ENCODE measurements at regions not wholly inside any gene's neighbourhood (a gene's known extent, or its start where the extent isn't known, plus 50 kb on each side); places are given as distances from the start of the nearest gene placed in this dataset.

DNA sequence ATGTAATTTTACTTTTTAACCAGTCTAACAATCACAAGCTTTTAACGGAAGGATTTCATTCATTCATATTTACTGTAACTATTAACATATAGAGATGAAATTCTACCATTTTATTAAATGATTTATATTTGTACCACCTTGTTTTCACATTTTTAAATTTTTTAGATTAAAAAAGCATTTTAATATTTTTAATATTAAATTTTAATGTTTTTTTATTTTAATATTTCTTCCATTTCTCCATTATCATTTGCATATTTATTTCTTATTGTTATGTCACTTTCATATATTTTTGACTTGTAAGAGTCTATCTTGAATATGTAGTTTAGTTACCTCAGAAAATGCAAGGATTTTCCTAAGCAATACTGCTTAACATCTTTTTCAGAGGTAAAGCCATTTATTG lies 1034.0 kb upstream of the PTPRD start:
- no peak for DNase-seq
- no peak overlapping the region for H3K27ac ChIP-seq
- H3K36me3 ChIP-seq = no peaks in the 10 kb centered on the region
- TF ChIP-seq, protein P1, sequence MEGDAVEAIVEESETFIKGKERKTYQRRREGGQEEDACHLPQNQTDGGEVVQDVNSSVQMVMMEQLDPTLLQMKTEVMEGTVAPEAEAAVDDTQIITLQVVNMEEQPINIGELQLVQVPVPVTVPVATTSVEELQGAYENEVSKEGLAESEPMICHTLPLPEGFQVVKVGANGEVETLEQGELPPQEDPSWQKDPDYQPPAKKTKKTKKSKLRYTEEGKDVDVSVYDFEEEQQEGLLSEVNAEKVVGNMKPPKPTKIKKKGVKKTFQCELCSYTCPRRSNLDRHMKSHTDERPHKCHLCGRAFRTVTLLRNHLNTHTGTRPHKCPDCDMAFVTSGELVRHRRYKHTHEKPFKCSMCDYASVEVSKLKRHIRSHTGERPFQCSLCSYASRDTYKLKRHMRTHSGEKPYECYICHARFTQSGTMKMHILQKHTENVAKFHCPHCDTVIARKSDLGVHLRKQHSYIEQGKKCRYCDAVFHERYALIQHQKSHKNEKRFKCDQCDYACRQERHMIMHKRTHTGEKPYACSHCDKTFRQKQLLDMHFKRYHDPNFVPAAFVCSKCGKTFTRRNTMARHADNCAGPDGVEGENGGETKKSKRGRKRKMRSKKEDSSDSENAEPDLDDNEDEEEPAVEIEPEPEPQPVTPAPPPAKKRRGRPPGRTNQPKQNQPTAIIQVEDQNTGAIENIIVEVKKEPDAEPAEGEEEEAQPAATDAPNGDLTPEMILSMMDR (IDR thresholded peaks at IDR 0.05) = no peak
- no peaks in the 10 kb centered on the region for H3K9me3 ChIP-seq
- H3K4me3 ChIP-seq = no peak overlapping the region
- H3K4me1 ChIP-seq = no peaks in the 10 kb centered on the region
- H3K27me3 ChIP-seq = no peaks in the 10 kb centered on the region
- intact Hi-C loops (cut with DNase I; ENCODE audit: low total_unique reads) = no loop called here

DNA sequence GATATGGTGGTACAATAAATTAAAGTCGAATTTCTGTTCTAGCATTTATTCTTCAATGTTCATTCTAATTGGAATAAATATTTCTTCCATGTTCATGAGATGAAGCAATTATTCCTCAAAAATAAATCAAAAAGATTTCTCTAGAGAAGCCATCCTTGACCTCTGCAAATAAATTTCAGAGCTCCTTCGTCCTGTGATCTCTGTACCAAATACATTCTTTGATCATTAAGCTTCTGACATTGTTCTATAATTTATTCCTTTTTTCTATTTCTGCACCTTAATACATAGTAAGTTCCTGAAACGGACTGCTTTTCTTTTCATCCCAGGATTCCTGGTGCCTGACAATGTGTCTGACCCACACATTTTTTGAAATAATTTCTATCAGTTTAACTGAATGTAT lies 1039.3 kb upstream of the TYRP1 start:
- Histone ChIP-seq H3K9me3 (no peaks in the 10 kb centered on the region), H3K27ac (no peak overlapping the region), H3K4me1 (no peaks in the 10 kb centered on the region), H3K36me3 (no peaks in the 10 kb centered on the region), H3K4me3 (no peak overlapping the region), H3K27me3 (no peaks in the 10 kb centered on the region)
- intact Hi-C loops (cut with DNase I; ENCODE audit: low total_unique reads) = no loop called here
- TF ChIP-seq, protein P1 (IDR thresholded peaks at IDR 0.05) = no peak
- DNase-seq = no peak

DNA sequence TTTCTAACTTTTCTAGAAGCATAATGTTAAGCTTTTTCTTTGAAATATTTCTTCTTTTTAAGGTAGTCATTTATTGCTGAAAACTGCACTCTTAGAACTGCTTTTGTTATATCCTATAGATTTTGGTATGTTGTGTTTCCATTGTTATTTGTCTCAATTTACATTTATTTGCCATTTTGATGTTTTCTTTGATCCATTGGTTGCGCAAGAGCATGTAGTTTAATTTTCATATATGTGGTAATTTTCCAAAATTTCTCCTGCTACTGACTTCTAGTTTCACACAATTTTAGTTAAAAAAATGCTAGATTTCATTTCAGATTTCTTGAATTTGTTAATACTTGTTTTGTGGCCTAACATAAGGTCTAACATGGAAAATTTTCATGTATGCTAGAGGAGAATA lies 1029.3 kb upstream of the TYRP1 start:
- intact Hi-C loops (cut with DNase I; ENCODE audit: low total_unique reads) = no loop called here
- no peak for DNase-seq
- H3K27me3 ChIP-seq = no peaks in the 10 kb centered on the region
- H3K4me1 ChIP-seq = no peaks in the 10 kb centered on the region
- no peaks in the 10 kb centered on the region for H3K9me3 ChIP-seq
- TF ChIP-seq, protein P1 (IDR thresholded peaks at IDR 0.05) = no peak
- no peak overlapping the region for H3K4me3 ChIP-seq
- H3K36me3 ChIP-seq = no peaks in the 10 kb centered on the region
- no peak overlapping the region for H3K27ac ChIP-seq

DNA sequence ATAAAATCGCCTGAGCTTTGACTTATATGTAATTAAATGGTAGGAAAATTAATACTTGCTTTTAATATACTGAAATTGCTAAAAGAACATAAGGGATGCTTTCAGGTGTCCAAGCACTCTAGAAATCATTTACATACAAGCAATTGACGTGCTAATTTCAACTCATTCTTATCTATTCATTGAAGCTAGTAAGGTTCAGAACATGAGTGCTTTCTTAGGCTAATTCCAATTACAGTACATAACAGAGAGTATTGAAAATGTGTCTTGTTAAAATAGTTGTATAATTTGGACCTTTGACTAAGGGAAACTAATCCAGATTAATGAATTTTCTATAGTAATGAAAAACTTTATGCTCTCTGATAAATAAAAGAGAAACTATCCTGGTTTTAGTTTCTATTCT lies 1016.4 kb upstream of the TYRP1 start:
- H3K27ac ChIP-seq = no peak overlapping the region
- H3K4me3 ChIP-seq = no peak overlapping the region
- no peaks in the 10 kb centered on the region for H3K4me1 ChIP-seq
- TF ChIP-seq, protein P1 (IDR thresholded peaks at IDR 0.05) = no peak
- no peaks in the 10 kb centered on the region for H3K27me3 ChIP-seq
- no peaks in the 10 kb centered on the region for H3K36me3 ChIP-seq
- intact Hi-C loops (cut with DNase I; ENCODE audit: low total_unique reads) = no loop called here
- DNase-seq = no peak
- H3K9me3 ChIP-seq = peaks cover 0 to 6% (median 0%) of the 10 kb centered on the region in 3 donors

DNA sequence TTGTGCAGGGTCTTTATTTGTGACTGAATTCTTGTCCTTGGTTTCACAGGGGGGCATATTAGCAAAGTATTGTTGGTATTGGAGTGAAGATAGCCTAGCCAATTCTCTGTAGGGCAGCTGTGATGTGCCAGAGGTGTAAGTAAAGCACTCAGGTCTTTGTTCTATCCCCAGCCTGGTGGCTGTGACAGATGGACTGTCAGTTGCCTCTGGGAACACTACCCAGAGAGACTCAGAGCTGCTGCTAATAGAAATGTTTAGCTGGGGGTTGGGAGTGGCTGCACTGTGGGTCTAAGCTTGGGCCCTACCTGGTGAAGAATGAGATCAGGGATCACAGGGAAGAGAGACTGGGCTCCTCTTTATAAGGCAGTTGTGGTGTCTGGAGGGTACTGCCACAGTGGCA lies 1006.5 kb upstream of the TYRP1 start:
- TF ChIP-seq, protein P1 (IDR thresholded peaks at IDR 0.05) = no peak
- Histone ChIP-seq H3K4me3 (no peak overlapping the region), H3K36me3 (no peaks in the 10 kb centered on the region), H3K9me3 (no peaks in the 10 kb centered on the region), H3K27me3 (no peaks in the 10 kb centered on the region), H3K4me1 (no peaks in the 10 kb centered on the region), H3K27ac (no peak overlapping the region)
- intact Hi-C loops (cut with DNase I; ENCODE audit: low total_unique reads) = no loop called here
- DNase-seq = no peak

DNA sequence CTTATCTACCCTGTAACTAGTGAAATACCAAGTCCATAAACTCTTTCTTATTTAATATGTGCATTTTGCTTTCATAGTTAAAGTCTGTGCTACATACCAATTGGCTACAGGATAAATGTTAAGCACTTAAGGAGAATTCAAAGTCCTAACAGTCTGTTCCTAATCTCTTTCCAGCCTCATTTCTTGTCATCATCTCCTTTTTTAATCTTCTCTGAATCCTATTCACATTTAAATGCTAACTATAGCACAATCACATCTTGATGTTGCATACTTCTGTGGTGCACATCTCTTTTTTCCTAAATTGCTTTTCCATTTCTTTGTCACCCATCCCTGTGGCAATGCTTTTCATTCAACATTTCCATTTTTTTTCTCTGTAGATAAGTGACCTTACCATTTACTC lies 996.1 kb upstream of the TYRP1 start:
- DNase-seq = no peak
- no peaks in the 10 kb centered on the region for H3K4me1 ChIP-seq
- no peak overlapping the region for H3K27ac ChIP-seq
- no peaks in the 10 kb centered on the region for H3K36me3 ChIP-seq
- intact Hi-C loops (cut with DNase I; ENCODE audit: low total_unique reads) = no loop called here
- no peaks in the 10 kb centered on the region for H3K27me3 ChIP-seq
- H3K9me3 ChIP-seq = no peaks in the 10 kb centered on the region
- H3K4me3 ChIP-seq = no peak overlapping the region
- TF ChIP-seq, protein P1 (IDR thresholded peaks at IDR 0.05) = no peak

Data from tibial artery (tissue), 4 donors.